Activated CD8-positive, alpha-beta memory T cell treated with anti-CD3 and anti-CD28 coated beads, Interleukin-2, amount 10 ng/mL, durations not matched to agents 7 days and 5 days (primary cell): ENCODE measurements at regions not wholly inside any gene's neighbourhood (a gene's known extent, or its start where the extent isn't known, plus 50 kb on each side); places are given as distances from the start of the nearest gene placed in this dataset.

Experiments used
- ATAC-seq: fragments of 150-1000 bp; cut with Tn5 transposase; one replicate; pipeline ENCODE4 v1.10.0; 2021; ENCODE audit warnings: moderate library complexity
- CTCF ChIA-PET: fragments of 350-600 bp; sonication (Branson Sonifier 250); formaldehyde crosslinking; loops from one replicate; lab custom pipeline; 2021; ENCODE audit warnings: antibody characterized with exemption; lab: Charles Lee
- DNase-seq: peaks from one replicate; pipeline ENCODE4 v3.0.0-alpha.2; 2020
- H3K27ac Mint-ChIP-seq: one replicate; pipeline ENCODE4 v1.8.0; 2021; ENCODE audit warnings: mild to moderate bottlenecking, mixed read lengths
- H3K27me3 Mint-ChIP-seq: one replicate; pipeline ENCODE4 v1.8.0; 2021; ENCODE audit warnings: mixed read lengths
- H3K36me3 Mint-ChIP-seq: one replicate; pipeline ENCODE4 v1.8.0; 2021; ENCODE audit warnings: mild to moderate bottlenecking, mixed read lengths
- H3K4me1 Mint-ChIP-seq: one replicate; pipeline ENCODE4 v1.8.0; 2021; ENCODE audit warnings: mixed read lengths
- H3K4me3 Mint-ChIP-seq: one replicate; pipeline ENCODE4 v1.8.0; 2021; ENCODE audit warnings: mild to moderate bottlenecking, moderate library complexity, mixed read lengths
- H3K9me3 Mint-ChIP-seq: one replicate; pipeline ENCODE4 v1.8.0; 2022; ENCODE audit warnings: low read depth, mixed read lengths

- CTCF ChIA-PET, result interaction anchor here (1.3 kb wide), 1 partner anchor 129 kb away, joined by 5 read pairs; no protein-coding TSS in a partner anchor
- Mint-ChIP-seq H3K27me3 (peaks cover 2% of the 10 kb centered on the region), H3K4me3 (no peak overlapping the region), H3K27ac (no peak overlapping the region), H3K36me3 (no peaks in the 10 kb centered on the region), H3K9me3 (no peaks in the 10 kb centered on the region), H3K4me1 (no peaks in the 10 kb centered on the region)
- ATAC-seq (no peak), DNase-seq (no peak)
Observed at GRCh38 chr11:116512841-116513240, 259.9 kb downstream of the BUD13 start.

- no peaks in the 10 kb centered on the region for H3K9me3 Mint-ChIP-seq
- H3K4me3 Mint-ChIP-seq, result no peak overlapping the region
- H3K27me3 Mint-ChIP-seq, result peaks cover 4% of the 10 kb centered on the region
- no peaks in the 10 kb centered on the region for H3K36me3 Mint-ChIP-seq
- H3K27ac Mint-ChIP-seq, result no peak overlapping the region
- CTCF ChIA-PET, result interaction anchor here (0.6 to 1.1 kb wide), 2 partner anchors 9 to 180 kb away, joined by 3 to 4 read pairs; no protein-coding TSS in a partner anchor
- no peaks in the 10 kb centered on the region for H3K4me1 Mint-ChIP-seq
- DNase-seq (no peak), ATAC-seq (no peak)
Observed at GRCh38 chr11:116511684-116512083, 261.1 kb downstream of the BUD13 start.

- Mint-ChIP-seq H3K36me3 (no peaks in the 10 kb centered on the region), H3K27ac (no peak overlapping the region), H3K9me3 (no peaks in the 10 kb centered on the region), H3K4me3 (no peak overlapping the region), H3K27me3 (peaks cover 8% of the 10 kb centered on the region), H3K4me1 (no peaks in the 10 kb centered on the region)
- DNase-seq (no peak), ATAC-seq (no peak)
- CTCF ChIA-PET, result interaction anchor here (0.6 to 1.1 kb wide), 2 partner anchors 10 to 180 kb away, joined by 3 to 4 read pairs; no protein-coding TSS in a partner anchor
Observed at GRCh38 chr11:116510886-116511650, 261.7 kb downstream of the BUD13 start.

DNA sequence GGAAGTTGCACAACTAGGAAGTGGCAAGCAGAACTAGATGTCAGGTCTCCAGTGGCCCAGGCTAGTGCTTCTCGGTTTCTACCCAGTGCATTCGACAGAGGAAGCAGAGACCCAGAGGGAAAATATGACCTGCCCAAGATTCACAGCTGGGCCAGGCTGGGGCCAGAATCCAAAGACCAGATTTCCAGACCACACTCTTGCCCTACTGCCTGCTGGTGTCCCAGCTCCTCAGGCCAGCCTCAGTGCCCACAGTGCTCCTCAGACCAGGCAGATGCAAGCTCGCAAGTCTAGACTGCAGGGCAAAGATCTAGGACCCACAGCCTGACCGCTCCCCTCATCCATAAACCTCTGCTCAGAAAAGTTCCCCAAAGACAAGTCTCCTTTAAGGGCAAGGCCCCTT lies 262.6 kb downstream of the BUD13 start:
- Mint-ChIP-seq H3K27me3 (peaks cover 17% of the 10 kb centered on the region), H3K27ac (no peak overlapping the region)
- CTCF ChIA-PET, result interaction anchor here (2.0 kb wide), 1 partner anchor 11 kb away, joined by 5 read pairs; no protein-coding TSS in a partner anchor

DNA sequence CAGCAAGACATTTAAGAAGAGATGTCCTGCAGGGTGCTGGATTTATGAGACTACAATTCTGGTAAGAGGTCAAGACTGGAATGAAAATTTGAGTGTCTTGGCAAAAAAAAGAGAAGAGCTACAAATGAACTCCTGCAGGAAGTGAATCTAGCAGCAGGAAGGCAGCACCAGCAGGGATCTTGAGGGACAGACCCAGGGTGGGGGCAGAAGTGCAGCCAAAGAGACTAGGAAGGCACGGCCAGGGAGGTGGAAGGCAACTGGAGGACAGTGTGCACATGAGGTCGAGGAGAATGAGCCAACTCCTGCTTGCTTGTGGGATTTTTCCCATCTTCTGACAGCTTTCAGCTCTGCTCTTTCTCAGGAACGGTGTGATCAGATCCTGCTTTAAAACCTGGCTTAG lies 263.2 kb downstream of the BUD13 start:
- CTCF ChIA-PET, result interaction anchor here (2.0 kb wide), 1 partner anchor 11 kb away, joined by 5 read pairs; no protein-coding TSS in a partner anchor
- Mint-ChIP-seq H3K27me3 (peaks cover 18% of the 10 kb centered on the region), H3K9me3 (no peaks in the 10 kb centered on the region), H3K4me1 (no peaks in the 10 kb centered on the region), H3K4me3 (no peak overlapping the region), H3K36me3 (no peaks in the 10 kb centered on the region), H3K27ac (no peak overlapping the region)
- ATAC-seq, result no peak
- DNase-seq, result no peak

More for the DNA sequence above, 262.6 kb downstream of the BUD13 start:
- no peak for DNase-seq
- H3K9me3 Mint-ChIP-seq, result no peaks in the 10 kb centered on the region
- no peak overlapping the region for H3K4me3 Mint-ChIP-seq
- ATAC-seq, result no peak
- H3K4me1 Mint-ChIP-seq, result no peaks in the 10 kb centered on the region
- no peaks in the 10 kb centered on the region for H3K36me3 Mint-ChIP-seq

GRCh38 chr11:116507849-116508695 lies 264.7 kb downstream of the BUD13 start:
- Mint-ChIP-seq H3K4me3 (no peak overlapping the region), H3K36me3 (no peaks in the 10 kb centered on the region), H3K27me3 (peaks cover 21% of the 10 kb centered on the region), H3K9me3 (no peaks in the 10 kb centered on the region), H3K27ac (no peak overlapping the region), H3K4me1 (no peaks in the 10 kb centered on the region)
- CTCF ChIA-PET, result interaction anchor here (2.0 kb wide), 1 partner anchor 9 kb away, joined by 5 read pairs; no protein-coding TSS in a partner anchor
- ATAC-seq, result no peak
- DNase-seq, result no peak

GRCh38 chr11:116507016-116507415 lies 265.8 kb downstream of the BUD13 start:
- ATAC-seq (no peak), DNase-seq (no peak)
- H3K27ac Mint-ChIP-seq, result no peak overlapping the region
- no peak overlapping the region for H3K4me3 Mint-ChIP-seq
- H3K27me3 Mint-ChIP-seq, result peaks cover 31% of the 10 kb centered on the region
- CTCF ChIA-PET, result no interaction called here
- no peaks in the 10 kb centered on the region for H3K4me1 Mint-ChIP-seq
- H3K36me3 Mint-ChIP-seq, result no peaks in the 10 kb centered on the region
- H3K9me3 Mint-ChIP-seq, result no peaks in the 10 kb centered on the region

DNA sequence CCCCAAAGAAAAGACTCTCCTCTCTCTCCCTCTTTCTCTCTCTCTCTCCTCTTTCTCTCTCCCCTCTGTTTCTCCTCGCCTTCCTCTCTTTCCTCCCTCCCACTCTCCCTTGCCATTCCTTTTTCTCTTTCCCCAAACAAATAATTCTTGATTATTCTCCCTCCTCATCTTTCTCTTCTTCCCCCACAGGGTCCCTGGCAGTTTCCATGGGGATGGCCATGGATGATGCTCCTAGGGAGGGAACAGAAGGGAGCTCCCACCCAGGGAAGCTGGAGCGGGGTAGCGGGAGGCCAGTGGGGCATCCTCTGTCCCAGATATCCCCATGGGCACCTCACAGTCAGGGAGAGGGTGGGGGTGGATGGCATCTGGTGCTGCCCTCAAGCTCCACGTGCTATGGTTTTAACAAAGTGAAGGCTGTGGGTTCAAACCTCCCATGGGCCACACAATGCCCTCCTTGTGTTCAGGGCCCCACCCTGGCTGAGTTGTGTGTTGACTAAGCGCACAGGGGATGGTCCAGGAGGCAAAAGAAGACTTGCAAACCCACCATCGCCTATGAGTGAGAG lies 266.4 kb downstream of the BUD13 start:
- Mint-ChIP-seq H3K4me3 (no peak overlapping the region), H3K27ac (no peak overlapping the region), H3K4me1 (no peaks in the 10 kb centered on the region), H3K36me3 (no peaks in the 10 kb centered on the region), H3K9me3 (no peaks in the 10 kb centered on the region), H3K27me3 (peaks cover 37% of the 10 kb centered on the region)
- no peak for ATAC-seq
- CTCF ChIA-PET, result no interaction called here
- DNase-seq, result no peak

- CTCF ChIA-PET, result no interaction called here
- Mint-ChIP-seq H3K9me3 (no peaks in the 10 kb centered on the region), H3K4me3 (no peak overlapping the region), H3K27me3 (peaks cover 43% of the 10 kb centered on the region), H3K36me3 (no peaks in the 10 kb centered on the region), H3K27ac (no peak overlapping the region), H3K4me1 (no peaks in the 10 kb centered on the region)
- DNase-seq (no peak), ATAC-seq (no peak)
Observed at GRCh38 chr11:116505298-116506262, 267.2 kb downstream of the BUD13 start.

GRCh38 chr11:116504541-116505297 lies 268.1 kb downstream of the BUD13 start:
- ATAC-seq, result no peak
- Mint-ChIP-seq H3K27me3 (peaks cover 49% of the 10 kb centered on the region), H3K9me3 (no peaks in the 10 kb centered on the region)

DNA sequence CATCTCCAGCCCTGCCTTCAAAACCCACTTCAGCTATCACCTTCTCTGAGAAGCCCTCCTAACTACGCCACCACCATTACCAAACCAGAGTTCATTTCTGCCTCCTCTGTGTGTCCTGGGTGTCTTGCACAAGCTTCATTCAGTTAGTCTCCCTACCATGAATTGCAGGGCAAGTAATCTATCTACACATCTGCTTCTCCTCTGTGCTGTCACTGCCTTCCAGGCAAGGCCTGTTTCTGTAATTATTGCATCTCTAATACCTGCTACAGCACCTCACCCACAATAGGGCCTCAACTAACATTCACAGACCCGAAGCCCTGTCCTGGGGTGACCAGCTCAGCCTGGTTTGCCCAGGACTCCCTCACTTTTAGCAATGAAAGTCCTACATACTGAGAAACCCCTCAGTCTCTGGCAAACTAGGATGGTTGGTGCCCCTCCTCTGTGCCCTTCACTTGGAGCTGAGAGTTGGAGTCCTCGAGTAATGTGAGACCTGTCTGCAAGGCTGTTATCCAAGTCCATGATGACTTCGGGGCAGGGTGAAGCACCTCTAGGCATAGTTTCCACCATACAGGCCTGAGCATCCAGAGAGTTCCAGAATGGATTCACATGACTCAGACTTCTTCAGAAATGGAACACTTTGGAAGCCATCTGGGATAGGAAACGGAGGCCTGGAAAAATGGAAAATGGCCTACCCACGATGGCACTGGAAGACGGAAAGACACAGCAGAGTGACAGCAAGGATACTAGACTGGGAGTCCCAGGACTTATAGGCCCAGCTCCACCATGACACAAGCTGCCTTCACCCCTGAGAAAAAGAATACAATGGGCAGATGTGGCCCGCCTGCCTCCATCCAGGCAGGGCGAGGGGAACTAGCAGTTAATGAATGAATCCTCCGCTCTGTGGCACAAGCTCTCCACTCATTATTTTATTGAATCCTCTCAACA lies 269.3 kb downstream of the BUD13 start:
- ATAC-seq (no peak), DNase-seq (peak; percentile 28)
- H3K27ac Mint-ChIP-seq, result no peak overlapping the region
- H3K9me3 Mint-ChIP-seq, result no peaks in the 10 kb centered on the region
- no peaks in the 10 kb centered on the region for H3K36me3 Mint-ChIP-seq
- no peak overlapping the region for H3K4me3 Mint-ChIP-seq
- H3K4me1 Mint-ChIP-seq, result no peaks in the 10 kb centered on the region
- CTCF ChIA-PET, result no interaction called here
- peaks cover 52% of the 10 kb centered on the region for H3K27me3 Mint-ChIP-seq

More at GRCh38 chr11:116504541-116505297, 268.1 kb downstream of the BUD13 start:
- CTCF ChIA-PET, result no interaction called here
- Mint-ChIP-seq H3K4me3 (no peak overlapping the region), H3K4me1 (no peaks in the 10 kb centered on the region), H3K36me3 (no peaks in the 10 kb centered on the region), H3K27ac (no peak overlapping the region)
- DNase-seq, result no peak
